ENCODE measurements at regions not wholly inside any gene's neighbourhood (a gene's known extent, or its start where the extent isn't known, plus 50 kb on each side); places are given as distances from the start of the nearest gene placed in this dataset.
"Not testable (repeated sequence)": the region's sequence is repeated elsewhere in the genome, so short reads cannot be mapped to it uniquely, and the experiment has no call there.

DNA sequence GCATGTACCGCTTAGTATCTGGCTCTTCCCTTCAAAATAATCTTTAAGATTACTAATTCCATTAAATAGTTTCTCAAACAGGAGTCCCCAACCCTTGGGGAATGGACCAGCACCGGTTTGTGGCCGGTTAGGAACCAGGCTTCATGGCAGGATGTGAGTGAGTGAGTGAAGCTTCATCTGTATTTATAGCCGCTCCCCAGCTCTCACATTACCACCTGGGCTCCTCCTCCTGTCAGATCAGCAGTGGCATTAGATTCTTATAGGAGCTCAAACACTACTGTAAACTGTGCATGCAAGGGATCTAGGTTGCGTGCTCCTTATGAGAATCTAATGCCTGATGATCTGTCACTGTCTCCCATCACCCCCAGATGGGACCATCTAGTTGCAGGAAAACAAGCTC lies 332.6 kb upstream of the ZNF608 start:
- DNase-seq (ENCODE audit: low read depth, low spot score): not testable (repeated sequence)

DNA sequence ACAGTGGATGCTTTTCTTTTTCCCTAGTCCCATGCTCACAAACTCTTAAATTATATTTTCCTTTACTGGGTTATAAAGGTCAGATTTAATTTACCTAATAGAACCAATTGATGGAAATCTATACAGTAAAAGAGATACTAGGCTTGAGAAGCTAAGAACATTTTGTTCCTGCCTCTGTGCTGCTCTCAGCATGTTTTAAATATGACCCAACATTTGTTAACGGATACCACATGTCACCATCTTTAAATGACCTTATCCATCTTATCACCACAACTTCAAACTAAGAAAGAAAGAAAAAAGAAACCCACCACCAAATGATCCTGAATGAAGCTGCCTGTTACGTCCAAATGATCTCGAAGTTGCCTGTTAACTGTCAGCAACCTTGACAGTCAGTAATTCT lies 334.7 kb upstream of the ZNF608 start:
- no peak for DNase-seq (ENCODE audit: low read depth, low spot score)

DNA sequence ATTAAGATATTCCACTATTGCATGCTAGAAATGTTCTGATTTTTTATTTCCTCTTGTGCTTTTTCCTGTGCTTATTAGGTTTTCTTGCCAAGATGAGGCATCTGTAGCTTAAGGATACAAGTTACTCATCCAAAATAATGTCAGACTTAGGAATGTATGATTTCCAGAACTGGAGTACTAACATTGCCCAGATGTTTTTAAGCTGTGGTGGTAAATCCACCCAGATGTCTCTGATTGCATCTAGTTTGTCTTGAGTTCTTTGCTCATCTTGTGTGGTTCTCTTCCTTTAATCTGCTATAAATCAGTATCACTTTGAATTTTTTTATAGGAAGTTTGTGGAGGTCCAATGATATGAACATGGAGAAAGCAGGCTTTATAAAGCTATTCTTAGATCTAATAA lies 337.5 kb upstream of the ZNF608 start:
- no peak for DNase-seq (ENCODE audit: low read depth, low spot score)

DNA sequence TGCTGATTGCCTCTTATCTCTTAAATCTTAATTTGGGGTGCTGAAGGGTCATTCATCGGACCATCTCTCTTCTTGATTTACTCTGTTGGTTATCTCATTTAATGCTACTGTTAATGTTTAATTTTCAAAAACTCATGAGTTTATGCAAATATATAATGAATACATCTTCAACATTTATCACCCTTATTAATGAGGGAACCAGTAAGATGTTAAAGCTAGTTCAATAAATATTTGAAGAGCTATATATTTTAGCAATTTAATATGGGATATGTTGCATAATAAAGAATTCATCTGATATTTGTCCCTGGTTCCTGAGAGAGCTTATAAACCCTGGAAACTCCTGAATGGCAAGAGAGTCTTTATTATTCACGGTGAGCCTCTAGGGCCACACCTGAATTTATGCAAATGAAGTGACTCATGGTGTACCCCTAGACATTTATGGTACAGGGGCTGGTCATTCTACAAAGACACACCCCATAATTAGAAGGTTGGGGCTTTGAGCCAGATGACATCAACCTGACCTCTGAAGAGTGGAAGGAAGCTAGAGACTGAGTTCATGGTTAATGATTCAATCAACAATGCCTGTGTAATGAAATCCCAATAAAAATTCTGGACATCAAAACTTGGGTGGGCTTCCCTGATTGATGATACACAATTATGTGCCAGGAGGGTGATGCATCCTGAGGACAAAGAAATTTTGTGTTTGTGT lies 339.5 kb upstream of the ZNF608 start:
- DNase-seq (ENCODE audit: low read depth, low spot score): no peak

DNA sequence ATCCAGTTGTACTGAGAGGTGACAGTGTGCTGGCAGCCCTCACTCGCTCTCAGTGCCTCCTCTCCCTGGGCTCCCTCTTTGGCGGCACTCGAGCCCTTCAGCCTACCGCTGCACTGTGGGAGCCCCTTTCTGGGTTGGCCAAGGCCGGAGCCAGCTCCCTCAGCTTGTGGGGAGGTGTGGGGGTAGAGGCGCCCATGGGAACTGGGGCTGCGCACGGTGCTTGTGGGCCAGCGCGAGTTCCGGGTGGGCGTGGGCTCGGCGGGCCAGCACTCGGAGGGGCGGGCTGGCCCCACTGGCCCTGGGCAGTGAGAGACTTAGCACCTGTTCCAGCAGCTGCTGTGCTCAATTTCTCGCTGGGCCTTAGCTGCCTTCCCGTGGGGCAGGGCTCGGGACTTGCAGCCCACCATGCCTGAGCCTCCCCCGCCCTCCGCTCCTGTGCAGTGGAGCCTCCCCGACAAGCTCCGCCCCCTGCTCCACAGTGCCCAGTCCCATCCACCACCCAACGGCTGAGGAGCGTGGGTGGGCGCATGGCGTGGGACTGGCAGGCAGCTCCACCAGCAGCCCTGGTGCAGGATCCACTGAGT lies 342.2 kb upstream of the ZNF608 start:
- no peak for DNase-seq (ENCODE audit: low read depth, low spot score)

DNA sequence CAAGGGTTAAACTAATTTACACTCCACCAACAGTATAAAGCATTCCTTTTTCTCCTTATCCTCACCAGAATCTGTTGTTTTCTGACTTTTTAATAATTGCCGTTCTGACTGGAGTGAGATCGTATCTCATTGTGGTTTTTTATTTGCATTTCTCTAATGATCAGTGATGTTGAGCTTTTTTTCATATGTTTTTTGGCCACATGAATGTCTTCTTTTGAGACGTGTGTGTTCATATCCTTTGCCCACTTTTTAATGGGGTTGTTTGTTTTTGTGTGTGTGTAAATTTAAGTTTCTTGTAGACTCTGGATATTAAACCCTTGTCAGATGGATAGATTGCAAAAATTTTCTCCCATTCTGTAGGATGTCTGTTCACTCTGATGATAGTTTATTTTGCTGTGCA lies 345.7 kb upstream of the ZNF608 start:
- DNase-seq (ENCODE audit: low read depth, low spot score): not testable (repeated sequence)

DNA sequence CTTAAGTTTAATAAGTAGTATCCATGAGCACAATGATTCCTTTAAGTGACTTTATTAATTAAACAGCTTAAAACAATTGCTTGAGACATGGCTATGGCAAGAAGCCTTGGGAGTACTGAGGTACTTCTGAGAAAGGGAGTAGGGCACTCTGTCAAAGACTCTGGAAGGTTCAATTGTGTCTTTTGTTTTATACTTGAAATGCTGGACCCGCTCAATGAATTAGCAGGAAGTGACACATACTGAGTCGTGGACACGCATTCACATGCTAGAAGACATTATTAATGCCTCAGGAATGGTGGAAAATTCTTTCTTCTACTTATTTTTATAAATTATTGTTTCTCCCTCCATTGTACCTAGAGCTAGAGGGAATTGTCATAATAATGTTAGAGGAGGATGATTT lies 347.3 kb upstream of the ZNF608 start:
- DNase-seq (ENCODE audit: low read depth, low spot score): no peak

DNA sequence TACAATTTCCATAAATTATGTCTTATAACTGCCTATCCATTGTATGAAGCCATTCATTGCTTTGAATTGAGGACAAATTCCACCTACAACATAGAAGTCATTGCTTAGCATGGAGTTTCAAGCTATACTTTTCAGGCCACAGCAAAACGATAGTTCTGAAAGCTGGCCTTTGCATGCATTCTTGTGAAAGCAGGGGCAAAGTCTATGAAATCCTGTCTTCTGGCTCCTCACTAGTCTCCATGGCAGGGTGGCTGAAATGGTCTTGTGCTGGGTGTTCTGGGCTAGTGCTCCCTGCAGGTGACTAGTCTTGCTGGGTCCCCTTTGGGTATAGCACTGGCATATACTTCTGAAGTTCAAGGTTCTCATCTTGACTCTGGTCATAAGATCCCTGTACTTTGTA lies 353.9 kb upstream of the ZNF608 start:
- no peak for DNase-seq (ENCODE audit: low read depth, low spot score)

DNA sequence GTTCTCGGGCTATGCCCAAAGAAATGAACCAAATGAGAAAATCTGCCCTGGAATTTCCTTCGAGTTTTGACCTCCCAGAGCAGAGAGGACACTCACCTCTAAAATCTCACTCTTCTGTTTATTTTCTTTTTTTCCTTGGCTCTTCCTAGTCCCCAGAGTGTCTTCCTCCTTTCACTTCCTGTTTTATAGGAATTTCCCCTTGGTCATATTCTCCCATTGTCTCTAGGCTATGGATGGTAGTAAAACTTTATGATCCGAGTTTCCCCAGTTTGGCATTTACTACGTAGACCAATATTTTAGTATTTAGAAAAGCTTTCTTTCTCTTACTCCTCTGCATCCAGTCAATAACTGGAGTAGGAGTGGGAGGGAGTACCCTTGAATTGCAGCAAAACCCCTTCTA lies 354.5 kb upstream of the ZNF608 start:
- no peak for DNase-seq (ENCODE audit: low read depth, low spot score)

DNA sequence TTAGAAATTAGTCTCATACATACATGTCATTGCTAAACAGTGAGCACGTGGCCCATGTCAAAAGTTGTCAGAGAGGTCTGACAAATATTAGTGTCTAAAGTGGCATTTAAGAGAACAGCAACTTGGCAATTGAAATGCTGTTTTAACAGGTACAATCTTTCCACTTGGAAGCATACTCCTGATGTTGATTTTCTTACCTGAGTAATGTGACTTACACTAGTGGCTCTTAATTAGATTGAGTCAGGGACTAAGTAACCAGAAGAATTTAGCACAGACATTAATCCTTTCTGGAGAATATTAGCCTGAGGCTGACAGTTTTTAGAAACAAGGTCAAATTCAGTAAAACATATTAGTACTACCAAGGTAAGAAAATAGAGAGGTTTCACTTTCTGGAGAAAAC lies 357.0 kb upstream of the ZNF608 start:
- no peak for DNase-seq (ENCODE audit: low read depth, low spot score)

DNA sequence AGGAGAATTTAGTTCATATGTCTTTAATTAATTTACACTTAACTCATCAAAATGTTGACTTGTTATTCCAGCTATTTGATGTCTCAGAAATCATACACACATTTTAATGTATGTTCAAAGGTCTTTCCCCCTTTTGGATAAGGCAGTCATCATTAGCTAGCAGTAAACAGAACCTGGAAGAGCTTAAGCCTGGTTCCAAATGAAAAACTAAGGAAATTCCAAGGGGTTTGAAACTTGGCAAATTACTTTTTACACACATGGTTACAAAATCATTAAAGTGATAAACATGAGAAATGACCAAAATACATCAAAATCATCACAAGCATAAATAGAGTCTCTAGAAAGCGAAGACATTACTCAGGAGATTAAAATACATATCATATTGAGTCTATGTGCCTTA lies 359.8 kb upstream of the ZNF608 start:
- no peak for DNase-seq (ENCODE audit: low read depth, low spot score)

DNA sequence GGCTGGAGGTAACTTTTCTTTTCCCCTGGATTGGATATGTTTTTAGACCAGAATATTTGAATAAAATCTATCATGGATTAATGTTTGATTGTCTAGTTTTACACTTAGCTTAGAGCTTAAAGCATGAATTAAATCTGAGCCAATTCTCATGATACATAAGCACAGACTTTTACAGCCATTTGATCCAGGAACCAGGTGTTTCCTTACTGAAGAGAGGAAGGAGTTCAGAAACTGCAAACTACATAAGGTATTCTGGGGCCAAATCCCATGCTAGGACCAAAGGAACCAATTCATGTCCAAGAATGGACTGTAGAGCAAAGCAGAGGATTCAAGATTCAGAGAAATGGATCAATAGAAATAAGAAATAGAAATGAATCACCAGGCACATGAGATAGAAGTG lies 360.4 kb upstream of the ZNF608 start:
- no peak for DNase-seq (ENCODE audit: low read depth, low spot score)

DNA sequence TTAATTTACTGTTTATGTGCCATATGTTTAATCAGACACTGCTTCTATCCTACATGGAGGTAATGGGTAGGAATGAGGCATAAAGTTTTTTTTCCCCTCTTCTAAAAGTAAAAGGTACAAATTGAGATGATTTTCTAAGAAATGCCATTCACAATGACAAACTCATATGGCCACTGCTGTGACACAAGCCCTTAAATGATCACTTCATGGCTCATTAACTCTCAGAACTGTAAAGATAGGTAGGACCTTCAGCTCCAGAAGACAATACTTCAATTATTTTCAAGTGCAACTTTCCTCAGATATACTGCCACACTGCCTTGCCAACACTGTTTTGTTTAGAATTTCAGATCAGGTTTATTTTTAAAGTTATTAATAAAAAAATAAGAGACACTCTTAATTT lies 362.9 kb upstream of the ZNF608 start:
- DNase-seq (ENCODE audit: low read depth, low spot score): no peak

DNA sequence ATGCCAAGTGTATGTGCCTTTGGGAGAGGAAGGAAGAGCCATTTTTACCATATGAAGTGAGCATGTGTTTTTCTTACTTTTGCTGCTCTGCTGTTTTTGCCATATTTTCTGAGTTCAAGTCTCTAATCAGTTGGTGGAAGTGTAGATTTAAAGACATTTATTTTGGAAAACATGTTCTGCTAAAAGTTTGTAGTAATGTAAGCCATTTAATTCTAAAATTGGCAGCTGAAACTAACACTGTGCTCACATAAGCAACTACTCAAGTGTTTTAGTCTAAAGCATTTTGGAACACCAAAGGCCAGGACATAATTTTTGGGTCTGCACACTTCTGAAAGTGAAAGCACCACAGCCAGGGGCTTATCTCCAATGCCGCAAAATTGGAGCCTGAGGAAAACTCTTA lies 363.4 kb upstream of the ZNF608 start:
- no peak for DNase-seq (ENCODE audit: low read depth, low spot score)

DNA sequence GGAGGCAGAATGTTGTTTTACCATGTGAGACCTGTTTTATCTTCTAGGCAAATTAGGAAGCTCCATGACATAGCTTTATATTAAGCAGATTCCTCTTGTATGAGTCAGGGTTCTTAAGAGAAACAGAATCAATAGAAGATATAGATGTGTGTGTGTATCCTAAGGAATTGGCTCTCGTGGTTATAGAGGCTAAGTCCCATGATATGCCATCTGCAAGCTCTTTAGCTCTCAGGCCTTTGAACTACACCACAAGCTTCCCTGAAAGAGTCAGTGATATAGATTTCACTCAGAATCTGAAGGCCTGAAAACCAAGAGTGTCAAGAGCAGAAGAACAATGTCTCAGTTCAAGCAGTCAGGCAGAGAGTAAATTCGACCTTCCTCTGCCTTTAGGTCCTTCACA lies 365.8 kb upstream of the ZNF608 start:
- DNase-seq (ENCODE audit: low read depth, low spot score): no peak

DNA sequence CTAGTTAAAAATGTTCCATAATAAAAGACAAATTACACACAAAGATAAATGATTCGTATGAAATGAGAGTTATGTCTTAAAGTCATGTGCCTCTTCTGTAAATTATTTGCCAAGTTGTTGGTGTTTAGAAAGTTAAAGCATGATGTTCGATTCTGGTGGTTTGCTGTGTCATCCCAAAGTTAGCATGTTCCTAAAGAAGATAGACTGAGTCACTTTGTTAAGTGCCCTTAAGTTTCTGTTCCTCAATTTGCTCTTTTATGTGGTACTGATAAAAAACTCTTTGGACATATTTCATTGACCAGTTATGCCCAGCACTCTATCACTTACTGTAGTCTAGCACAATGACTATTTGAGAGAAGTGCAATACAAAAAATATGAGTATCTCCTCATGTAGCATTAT lies 366.9 kb upstream of the ZNF608 start:
- DNase-seq (ENCODE audit: low read depth, low spot score): no peak

DNA sequence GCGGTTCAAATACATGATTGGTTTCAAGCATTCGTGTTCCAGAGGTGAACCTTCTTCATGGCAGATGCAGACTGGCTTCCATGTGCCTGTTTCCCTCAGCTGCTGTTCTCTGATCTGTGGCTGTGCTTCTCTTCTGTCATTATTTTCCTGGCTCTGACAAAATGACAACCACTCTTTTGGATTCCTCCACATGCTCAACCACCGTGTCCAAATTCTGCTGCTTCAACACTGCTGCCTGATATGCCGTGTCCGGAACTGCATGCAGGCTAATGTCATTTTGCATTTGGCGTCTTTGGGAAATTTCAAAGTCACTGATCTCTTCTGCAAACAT lies 368.7 kb upstream of the ZNF608 start:
- DNase-seq (ENCODE audit: low read depth, low spot score): no peak

DNA sequence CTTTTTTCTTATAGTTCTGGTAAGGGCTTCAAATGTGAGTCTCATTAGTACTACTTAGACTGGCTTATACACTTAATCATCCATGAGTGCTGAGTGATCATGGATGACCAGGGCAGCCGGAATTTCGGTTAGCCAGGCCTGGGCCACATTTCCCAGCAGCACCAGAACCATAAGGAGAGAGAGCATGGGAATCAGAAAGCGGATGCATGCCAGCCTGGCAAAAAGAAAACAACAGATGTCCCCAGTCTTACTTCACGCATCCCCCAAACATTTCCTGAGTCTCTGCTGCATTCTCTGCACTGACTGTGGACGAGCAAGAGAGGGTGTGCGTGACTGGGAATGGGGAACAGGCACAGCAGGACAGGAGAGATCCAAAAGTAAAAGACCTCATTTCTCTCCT lies 371.1 kb upstream of the ZNF608 start:
- no peak for DNase-seq (ENCODE audit: low read depth, low spot score)

DNA sequence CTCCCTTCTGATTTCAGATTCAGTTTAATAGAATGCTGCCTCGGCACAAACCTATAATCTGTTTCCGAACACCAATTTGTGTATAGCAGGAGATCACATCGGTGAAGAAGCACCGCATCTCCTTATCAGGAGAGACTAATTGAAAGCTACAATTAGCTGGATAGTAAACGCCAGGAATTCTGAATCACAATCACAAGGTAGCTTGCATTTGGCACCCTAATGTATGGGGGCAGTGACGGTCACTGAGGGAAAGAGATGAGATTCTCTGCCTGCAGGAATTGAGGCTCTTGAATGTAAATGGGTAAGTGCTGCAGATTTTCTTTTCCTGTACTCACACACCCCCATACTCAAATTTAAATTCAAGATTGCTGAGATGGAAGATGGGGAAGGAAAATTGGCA lies 373.6 kb upstream of the ZNF608 start:
- no peak for DNase-seq (ENCODE audit: low read depth, low spot score)

DNA sequence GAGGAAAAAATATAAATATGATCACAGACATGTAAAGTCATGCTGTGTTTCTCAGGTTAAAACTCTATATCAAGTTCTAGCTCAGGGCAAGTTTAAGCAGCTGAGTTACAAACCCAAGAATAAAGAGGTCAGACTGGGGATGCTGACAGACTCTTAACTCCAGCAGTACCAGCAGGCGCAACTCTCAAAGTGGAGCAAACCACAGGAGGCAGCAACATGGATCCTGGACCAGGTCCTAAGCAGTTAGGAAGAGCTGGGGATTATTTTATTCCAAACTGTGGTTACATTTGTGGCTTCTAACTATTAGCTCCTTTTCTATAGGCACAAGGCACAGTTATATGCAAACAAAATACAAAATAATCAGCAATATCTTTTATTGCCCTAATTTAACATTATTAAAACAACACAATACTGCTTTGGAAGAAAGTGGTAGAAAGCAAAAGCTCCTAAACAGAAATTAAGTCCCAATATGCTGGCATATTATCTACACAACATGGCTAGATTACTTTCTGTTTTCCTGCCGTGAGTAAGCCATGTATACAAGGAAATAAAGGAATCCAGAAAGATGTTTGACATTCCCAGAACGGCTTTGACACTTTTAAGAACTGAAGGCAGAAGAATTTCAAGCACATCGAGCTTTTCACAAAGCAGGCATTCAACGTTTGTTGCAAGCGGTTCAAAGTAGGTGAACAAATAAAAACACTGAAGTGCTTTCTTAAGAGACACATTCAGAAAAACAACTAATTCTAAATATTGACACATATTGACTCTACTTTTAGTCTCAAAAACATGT lies 378.8 kb upstream of the ZNF608 start:
- no peak for DNase-seq (ENCODE audit: low read depth, low spot score)

DNA sequence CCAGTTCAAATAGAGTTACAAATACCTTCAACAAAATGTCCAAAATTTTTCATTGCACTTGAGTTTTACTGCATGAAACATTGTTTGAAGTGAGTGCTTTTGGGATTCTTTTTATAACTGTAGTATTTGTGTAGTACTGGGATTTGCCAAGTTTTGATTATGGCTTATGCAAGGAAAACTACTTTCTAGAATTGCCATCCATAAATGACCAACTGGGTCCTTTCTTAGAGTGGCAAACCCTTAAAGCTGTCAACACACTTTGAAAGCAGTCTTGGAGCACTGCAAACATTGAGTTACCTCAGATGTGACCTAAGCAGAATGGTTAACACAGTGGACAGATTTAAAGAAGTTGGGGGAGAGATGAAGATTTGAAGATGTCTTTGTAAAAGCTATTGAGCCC lies 379.6 kb upstream of the ZNF608 start:
- DNase-seq (ENCODE audit: low read depth, low spot score): no peak

DNA sequence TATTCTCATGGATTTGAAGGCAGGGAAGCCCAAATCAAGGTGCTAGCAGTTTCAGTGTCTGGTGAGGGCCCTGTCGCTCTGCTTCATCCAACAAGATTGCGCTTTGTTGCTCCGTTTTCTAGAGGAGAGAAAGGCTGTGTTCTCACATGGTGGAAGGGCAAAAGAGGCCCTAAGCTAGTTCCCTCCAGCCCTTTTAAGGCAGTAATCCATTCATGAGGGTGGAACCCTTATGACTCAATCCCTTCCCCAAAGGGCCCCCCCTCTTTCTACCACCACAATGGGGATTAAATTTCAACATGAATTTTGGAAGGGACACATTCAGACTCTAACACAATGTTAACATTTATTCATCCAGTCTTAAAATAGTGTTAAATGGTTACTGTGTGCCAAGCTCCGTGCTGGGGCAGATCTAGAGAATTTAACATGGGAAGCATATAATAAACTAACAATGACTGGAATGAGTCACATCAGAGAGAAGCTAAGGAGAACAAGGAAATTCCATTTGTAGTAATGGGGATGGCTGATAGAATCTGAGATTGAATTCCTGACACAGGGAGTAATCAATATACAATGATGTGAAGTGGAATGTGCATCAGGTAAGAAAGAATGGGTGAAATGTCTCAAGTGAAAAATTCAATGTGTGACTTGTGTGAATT lies 382.8 kb upstream of the ZNF608 start:
- DNase-seq (ENCODE audit: low read depth, low spot score): no peak

DNA sequence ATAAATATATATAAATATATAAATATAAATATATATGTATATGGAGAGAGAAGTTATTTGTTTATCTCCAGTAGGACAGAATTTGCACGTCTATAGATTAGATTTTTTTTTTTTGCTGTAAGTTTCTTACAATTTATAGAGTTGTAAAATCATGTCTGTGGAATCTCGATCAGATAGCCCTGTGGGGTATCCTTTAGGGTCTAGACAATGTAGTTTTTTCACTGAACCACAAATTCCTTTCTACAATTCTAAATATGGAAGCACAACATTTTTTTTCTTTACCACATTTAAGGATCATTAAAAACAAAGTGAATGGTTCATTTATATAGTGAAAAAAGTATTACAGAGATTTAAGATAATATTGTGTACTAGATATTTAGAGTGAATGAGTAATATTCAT lies 384.2 kb upstream of the ZNF608 start:
- no peak for DNase-seq (ENCODE audit: low read depth, low spot score)

All from brain pericyte (primary cell).